K562 (cell line): ENCODE measurements at regions not wholly inside any gene's neighbourhood (a gene's known extent, or its start where the extent isn't known, plus 50 kb on each side); places are given as distances from the start of the nearest gene placed in this dataset.

Source experiments
- GATAD2B ChIP-seq: fragments of 450-650 bp; IDR thresholded peaks from 2 replicates; pipeline ENCODE4 v1.6.1; 2017; ENCODE audit warnings: mild to moderate bottlenecking, borderline replicate concordance
- MEF2A ChIP-seq: IDR thresholded peaks from 2 replicates; pipeline ENCODE4 v1.6.1; 2011; ENCODE audit warnings: low read depth, mild to moderate bottlenecking, low read length, moderate library complexity; ENCODE audit not compliant: control insufficient read depth
- POLR2A ChIP-seq: fragments of 450-650 bp; conservative IDR thresholded peaks from 2 replicates; pipeline ENCODE4 v1.6.1; 2016
- RAD21 ChIP-seq, 2 experiments: fragments of 250-450 bp in 1 of 2; fragments of 450-650 bp in 1 of 2; sonication (Bioruptor Pico) in 1 of 2; formaldehyde crosslinking in 1 of 2; IDR thresholded peaks in 1 of 2; conservative IDR thresholded peaks in 1 of 2; 2 replicates each; pipeline versions ENCODE4 v1.4.0 to v1.8.0; 2020 to 2022; ENCODE audit warnings: mild to moderate bottlenecking in 2 of 2, moderate library complexity in 1 of 2
- RBFOX2 ChIP-seq: fragments of 200-400 bp; formaldehyde crosslinking; IDR thresholded peaks from 2 replicates; pipeline ENCODE4 v1.6.1; 2017; ENCODE audit warnings: low read depth, mild to moderate bottlenecking, low read length, moderate library complexity
- SRSF9 ChIP-seq: fragments of 200-400 bp; formaldehyde crosslinking; IDR thresholded peaks from 2 replicates; pipeline ENCODE4 v1.6.1; 2017; ENCODE audit warnings: low read depth, low read length, borderline replicate concordance
- ZNF695 ChIP-seq: fragments of 450-650 bp; formaldehyde crosslinking; IDR thresholded peaks from 2 replicates; pipeline ENCODE4 v1.4.0; 2020; ENCODE audit warnings: mild to moderate bottlenecking, moderate library complexity

DNA sequence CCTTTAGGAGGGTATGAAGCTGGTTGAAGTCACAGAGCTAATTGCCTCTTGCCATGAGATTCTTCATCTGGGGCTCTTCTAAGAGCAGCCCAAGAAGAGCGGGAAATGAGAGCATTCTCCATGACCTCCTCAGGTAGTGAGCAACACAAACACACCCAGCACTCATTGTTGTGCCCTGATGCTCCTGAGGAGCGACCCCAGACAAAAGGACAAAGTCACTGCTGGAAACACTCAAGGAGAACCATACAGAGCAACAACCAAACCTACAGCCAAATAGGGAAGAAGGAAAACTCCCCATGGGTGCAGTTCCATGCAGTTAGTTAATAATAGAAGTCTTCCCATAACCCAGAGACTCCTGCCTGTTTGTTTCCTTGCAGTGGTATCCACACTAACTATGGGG is 426.0 kb upstream of the CRIM1 start:
- TF ChIP-seq ZNF695 (CRISPR knock-in tag): no peak
- TF ChIP-seq POLR2A: no peak
- TF ChIP-seq SRSF9: no peak
- TF ChIP-seq MEF2A: no peak
- no peak for TF ChIP-seq RBFOX2
- no peak for TF ChIP-seq GATAD2B
- TF ChIP-seq RAD21 (CRISPR knock-in tag; conservative IDR thresholded peaks at IDR 0.05 in 1 of 2, IDR thresholded peaks at IDR 0.05 in 1 of 2): no peak
